ENCODE measurements at regions not wholly inside any gene's neighbourhood (a gene's known extent, or its start where the extent isn't known, plus 50 kb on each side); places are given as distances from the start of the nearest gene placed in this dataset.

- DNase-seq (no peak), ATAC-seq (no peak)
- Histone ChIP-seq H3K4me1 (no peaks in the 10 kb centered on the region), H3K27me3 (no peaks in the 10 kb centered on the region), H3K27ac (no peak overlapping the region), H3K36me3 (replicated peaks in 1 of 2; ENCODE audit: insufficient read depth in 1 of 2, low read depth in 2 of 2) (no peaks in the 10 kb centered on the region), H3K9me3 (no peaks in the 10 kb centered on the region), H3K4me3 (no peak overlapping the region)
- TF ChIP-seq, protein P1, sequence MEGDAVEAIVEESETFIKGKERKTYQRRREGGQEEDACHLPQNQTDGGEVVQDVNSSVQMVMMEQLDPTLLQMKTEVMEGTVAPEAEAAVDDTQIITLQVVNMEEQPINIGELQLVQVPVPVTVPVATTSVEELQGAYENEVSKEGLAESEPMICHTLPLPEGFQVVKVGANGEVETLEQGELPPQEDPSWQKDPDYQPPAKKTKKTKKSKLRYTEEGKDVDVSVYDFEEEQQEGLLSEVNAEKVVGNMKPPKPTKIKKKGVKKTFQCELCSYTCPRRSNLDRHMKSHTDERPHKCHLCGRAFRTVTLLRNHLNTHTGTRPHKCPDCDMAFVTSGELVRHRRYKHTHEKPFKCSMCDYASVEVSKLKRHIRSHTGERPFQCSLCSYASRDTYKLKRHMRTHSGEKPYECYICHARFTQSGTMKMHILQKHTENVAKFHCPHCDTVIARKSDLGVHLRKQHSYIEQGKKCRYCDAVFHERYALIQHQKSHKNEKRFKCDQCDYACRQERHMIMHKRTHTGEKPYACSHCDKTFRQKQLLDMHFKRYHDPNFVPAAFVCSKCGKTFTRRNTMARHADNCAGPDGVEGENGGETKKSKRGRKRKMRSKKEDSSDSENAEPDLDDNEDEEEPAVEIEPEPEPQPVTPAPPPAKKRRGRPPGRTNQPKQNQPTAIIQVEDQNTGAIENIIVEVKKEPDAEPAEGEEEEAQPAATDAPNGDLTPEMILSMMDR (IDR thresholded peaks at IDR 0.05): no peak
- TF ChIP-seq POLR2A (IDR thresholded peaks at IDR 0.05): no peak
- intact Hi-C loops (cut with DNase I): no loop called here
Observed at GRCh38 chr19:29015569-29015968, 197.4 kb downstream of the UQCRFS1 start.

GRCh38 chr19:29014857-29015436 lies 198.0 kb downstream of the UQCRFS1 start:
- TF ChIP-seq, protein P1 (IDR thresholded peaks at IDR 0.05): no peak
- TF ChIP-seq POLR2A (IDR thresholded peaks at IDR 0.05): no peak
- no peaks in the 10 kb centered on the region for H3K36me3 ChIP-seq (replicated peaks in 1 of 2; ENCODE audit: insufficient read depth in 1 of 2, low read depth in 2 of 2)
- no peak overlapping the region for H3K27ac ChIP-seq
- no peaks in the 10 kb centered on the region for H3K4me1 ChIP-seq
- WGBS, 2 donors: 72 to 76% methylated on average over 12 to 13 of the region's 14 CpGs
- intact Hi-C loops (cut with DNase I): no loop called here
- no peak overlapping the region for H3K4me3 ChIP-seq
- ATAC-seq (no peak), DNase-seq (no peak)
- no peaks in the 10 kb centered on the region for H3K9me3 ChIP-seq
- H3K27me3 ChIP-seq: no peaks in the 10 kb centered on the region

GRCh38 chr19:29013988-29014387 lies 199.0 kb downstream of the UQCRFS1 start:
- 70 to 71% methylated on average over 12 to 15 of the region's 15 CpGs for WGBS, 2 donors
- H3K4me1 ChIP-seq: no peaks in the 10 kb centered on the region
- intact Hi-C loops (cut with DNase I): no loop called here
- TF ChIP-seq, protein P1 (IDR thresholded peaks at IDR 0.05): no peak
- TF ChIP-seq POLR2A (IDR thresholded peaks at IDR 0.05): no peak
- DNase-seq (no peak), ATAC-seq (no peak)
- no peaks in the 10 kb centered on the region for H3K9me3 ChIP-seq
- no peaks in the 10 kb centered on the region for H3K36me3 ChIP-seq (replicated peaks in 1 of 2; ENCODE audit: insufficient read depth in 1 of 2, low read depth in 2 of 2)
- no peaks in the 10 kb centered on the region for H3K27me3 ChIP-seq
- H3K27ac ChIP-seq: no peak overlapping the region
- H3K4me3 ChIP-seq: no peak overlapping the region

GRCh38 chr19:29013325-29013724 lies 199.6 kb downstream of the UQCRFS1 start:
- Histone ChIP-seq H3K9me3 (no peaks in the 10 kb centered on the region), H3K4me3 (no peak overlapping the region), H3K36me3 (replicated peaks in 1 of 2; ENCODE audit: insufficient read depth in 1 of 2, low read depth in 2 of 2) (no peaks in the 10 kb centered on the region), H3K27ac (no peak overlapping the region), H3K4me1 (no peaks in the 10 kb centered on the region), H3K27me3 (no peaks in the 10 kb centered on the region)
- intact Hi-C loops (cut with DNase I): no loop called here
- no peak for DNase-seq
- TF ChIP-seq POLR2A (IDR thresholded peaks at IDR 0.05): no peak
- TF ChIP-seq, protein P1 (IDR thresholded peaks at IDR 0.05): no peak
- ATAC-seq: no peak
- WGBS, 2 donors: 72% methylated on average over 10 of the region's 10 CpGs

- ATAC-seq: no peak
- intact Hi-C loops (cut with DNase I): no loop called here
- no peak for DNase-seq
- H3K9me3 ChIP-seq: no peaks in the 10 kb centered on the region
- no peaks in the 10 kb centered on the region for H3K27me3 ChIP-seq
- no peaks in the 10 kb centered on the region for H3K36me3 ChIP-seq (replicated peaks in 1 of 2; ENCODE audit: insufficient read depth in 1 of 2, low read depth in 2 of 2)
- WGBS, 2 donors: 58 to 65% methylated on average over 9 of the region's 9 CpGs
- TF ChIP-seq, protein P1 (IDR thresholded peaks at IDR 0.05): no peak
- TF ChIP-seq POLR2A (IDR thresholded peaks at IDR 0.05): no peak
- no peaks in the 10 kb centered on the region for H3K4me1 ChIP-seq
- H3K27ac ChIP-seq: no peak overlapping the region
- no peak overlapping the region for H3K4me3 ChIP-seq
Observed at GRCh38 chr19:29012457-29012856, 200.5 kb downstream of the UQCRFS1 start.
